ENCODE measurements at regions not wholly inside any gene's neighbourhood (a gene's known extent, or its start where the extent isn't known, plus 50 kb on each side); places are given as distances from the start of the nearest gene placed in this dataset.

DNA sequence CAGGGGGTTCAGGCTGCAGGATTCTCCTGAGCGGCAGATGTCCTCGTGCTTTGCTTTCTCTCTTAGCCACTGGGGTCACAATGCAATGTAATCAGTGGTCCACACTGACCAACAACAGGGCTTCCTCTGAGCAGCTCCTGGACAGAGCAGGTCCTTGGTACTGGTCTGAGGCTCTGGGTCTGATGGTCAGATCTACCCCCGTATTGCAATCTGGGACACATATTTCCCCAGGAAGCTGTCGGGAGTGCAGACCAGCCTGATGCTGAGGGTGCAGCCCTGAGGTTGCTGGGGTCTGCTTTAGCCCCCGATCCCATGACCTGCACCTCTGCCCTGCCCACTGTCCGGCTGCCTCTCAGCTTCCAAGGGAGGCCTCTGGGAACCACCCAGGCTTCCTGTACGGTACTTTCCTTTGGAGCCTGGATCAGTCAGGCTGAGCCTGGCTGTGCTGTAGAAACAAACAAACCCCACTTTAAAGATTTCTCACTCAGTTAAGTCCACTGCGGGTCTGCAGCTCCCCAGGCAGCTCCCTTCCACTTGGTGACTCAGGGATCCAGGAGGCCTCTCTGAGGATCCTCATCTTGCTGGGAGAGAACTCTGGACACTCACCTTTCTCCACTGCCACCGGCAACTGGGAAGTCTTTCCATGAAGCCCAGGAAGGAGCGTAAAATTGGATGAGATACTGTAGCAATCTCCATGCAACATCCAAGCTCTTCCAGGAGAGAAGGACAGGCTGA lies 1046.6 kb downstream of the TBC1D22A start:
- intact Hi-C loops (cut with DNase I), result no loop called here
- DNase-seq (ENCODE audit: low spot score), result no peak

DNA sequence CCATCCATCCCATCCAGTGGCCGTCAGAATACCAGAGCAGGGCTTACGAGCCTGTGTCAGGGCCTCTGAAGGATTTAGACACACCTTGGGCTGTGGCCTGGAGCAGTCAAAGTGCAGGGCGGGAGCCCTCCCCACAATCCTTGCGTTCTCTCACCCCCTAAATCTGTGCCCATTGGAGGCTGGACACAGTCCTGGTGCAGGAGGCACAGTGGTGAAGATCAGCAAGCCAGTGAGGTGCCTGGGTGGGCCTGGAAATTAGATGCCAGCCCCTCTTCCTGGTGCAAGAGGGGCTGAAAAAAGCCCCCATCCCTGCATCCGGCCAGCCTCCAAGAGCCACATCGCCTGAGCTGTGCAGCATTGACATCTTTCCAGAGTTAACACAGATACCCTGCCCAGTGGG lies 1045.8 kb downstream of the TBC1D22A start:
- DNase-seq (ENCODE audit: low spot score), result no peak
- intact Hi-C loops (cut with DNase I), result no loop called here

DNA sequence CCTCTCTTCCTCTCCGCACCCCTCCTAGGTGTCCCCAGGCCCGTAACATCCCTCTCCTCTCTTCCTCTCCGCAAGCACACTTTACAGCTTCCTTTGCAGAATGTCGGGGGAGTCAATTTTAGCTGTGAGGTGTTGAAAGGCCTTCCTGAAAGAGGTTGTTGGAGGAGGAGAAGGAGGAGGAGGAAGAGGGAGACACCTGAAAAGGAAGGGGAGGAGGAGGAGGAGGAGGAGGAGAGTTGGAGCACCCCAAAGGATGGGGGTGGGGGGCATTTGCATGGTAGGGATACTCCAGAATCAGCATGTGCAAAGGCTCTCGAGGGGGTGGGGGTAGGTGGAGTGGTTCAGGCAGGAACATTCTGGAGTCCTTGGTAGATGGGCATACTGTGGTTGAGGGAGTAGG lies 1045.1 kb downstream of the TBC1D22A start:
- intact Hi-C loops (cut with DNase I), result no loop called here
- no peak for DNase-seq (ENCODE audit: low spot score)

DNA sequence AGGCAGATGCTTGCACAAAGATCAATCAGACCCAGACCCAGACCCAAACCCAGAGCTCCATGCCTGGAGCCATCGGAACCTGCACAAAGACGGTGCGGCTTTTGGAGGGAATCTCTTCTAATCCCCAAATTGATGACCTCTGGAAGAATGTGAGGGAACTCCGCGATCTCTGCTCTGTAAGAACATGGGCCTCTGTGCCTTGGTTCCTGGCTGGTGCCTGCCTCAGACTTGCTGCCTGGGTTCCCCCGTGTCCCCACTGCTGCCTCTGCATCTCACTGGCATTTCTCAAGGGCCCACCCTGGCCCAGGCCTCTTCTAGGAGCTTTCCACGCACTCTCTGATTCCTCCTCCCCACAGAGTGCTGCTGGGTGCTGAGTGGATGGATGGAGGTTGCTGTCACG lies 1044.4 kb downstream of the TBC1D22A start:
- intact Hi-C loops (cut with DNase I), result no loop called here
- DNase-seq (ENCODE audit: low spot score), result no peak

DNA sequence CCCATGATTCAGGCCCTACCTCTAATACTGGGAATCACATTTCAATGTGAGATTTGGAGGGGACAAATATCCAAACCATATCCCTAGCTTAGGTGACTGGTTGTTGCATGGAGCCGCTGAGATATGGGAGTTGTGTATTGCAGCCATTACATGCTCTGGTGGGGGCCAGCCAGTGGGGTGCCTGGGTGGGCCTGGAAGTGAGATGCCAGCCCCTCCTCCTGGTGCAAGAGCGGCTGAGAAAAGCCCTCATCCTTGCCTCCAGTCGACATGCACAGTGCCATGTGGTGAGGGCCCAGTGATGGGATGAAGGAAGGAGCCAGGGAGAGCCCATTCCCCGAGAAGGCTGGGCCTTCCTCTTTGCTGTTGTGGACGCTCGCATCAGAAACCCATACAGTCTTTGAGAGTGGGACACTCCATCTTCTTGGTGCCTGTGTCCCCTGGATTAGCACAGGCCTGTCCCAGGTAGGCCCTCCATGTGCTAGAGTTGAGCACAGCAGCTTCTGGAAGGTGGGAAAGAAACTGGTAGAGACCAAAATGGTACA lies 1043.0 kb downstream of the TBC1D22A start:
- intact Hi-C loops (cut with DNase I), result no loop called here
- DNase-seq (ENCODE audit: low spot score), result no peak

DNA sequence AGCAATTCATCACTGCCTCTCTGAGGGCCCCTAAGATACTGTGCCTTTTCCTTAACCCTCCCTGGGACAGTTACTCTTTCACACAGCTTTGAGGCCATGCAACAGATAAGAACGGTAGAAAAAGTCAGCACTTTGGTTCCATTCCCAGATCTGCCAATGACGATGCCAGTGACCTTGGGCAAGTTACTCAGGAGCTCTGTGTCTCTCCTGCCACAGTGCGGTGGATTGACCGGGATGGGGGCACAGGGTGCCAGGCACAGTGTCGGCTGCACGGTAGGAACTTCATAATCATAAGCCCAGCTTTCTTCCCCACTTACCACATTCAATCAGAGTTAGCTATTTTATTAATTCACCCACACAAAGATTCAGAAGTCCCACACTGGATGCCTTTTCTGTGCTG lies 1041.8 kb downstream of the TBC1D22A start:
- peak; percentile 34 for DNase-seq (ENCODE audit: low spot score)
- intact Hi-C loops (cut with DNase I), result no loop called here

DNA sequence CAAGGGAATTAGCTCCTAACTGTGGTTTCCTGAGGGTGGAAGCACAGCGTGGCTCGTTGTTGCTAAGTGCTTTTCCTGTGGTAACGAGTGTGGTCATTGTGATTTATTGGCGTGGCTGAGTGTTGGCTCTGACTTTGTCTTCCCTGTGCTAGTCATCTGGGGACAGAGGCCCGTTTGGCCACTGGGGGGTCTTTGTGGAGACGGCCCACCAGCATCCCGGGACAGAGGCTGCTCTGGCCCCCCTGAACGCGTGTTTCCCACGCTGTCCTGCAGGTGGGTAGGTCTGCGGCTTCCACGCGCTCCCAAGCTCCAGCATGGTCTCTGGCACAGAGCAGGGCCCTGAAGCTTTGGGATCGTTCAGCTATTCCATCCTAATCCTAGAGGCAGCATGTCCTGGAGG lies 1040.0 kb downstream of the TBC1D22A start:
- no peak for DNase-seq (ENCODE audit: low spot score)
- intact Hi-C loops (cut with DNase I), result no loop called here

DNA sequence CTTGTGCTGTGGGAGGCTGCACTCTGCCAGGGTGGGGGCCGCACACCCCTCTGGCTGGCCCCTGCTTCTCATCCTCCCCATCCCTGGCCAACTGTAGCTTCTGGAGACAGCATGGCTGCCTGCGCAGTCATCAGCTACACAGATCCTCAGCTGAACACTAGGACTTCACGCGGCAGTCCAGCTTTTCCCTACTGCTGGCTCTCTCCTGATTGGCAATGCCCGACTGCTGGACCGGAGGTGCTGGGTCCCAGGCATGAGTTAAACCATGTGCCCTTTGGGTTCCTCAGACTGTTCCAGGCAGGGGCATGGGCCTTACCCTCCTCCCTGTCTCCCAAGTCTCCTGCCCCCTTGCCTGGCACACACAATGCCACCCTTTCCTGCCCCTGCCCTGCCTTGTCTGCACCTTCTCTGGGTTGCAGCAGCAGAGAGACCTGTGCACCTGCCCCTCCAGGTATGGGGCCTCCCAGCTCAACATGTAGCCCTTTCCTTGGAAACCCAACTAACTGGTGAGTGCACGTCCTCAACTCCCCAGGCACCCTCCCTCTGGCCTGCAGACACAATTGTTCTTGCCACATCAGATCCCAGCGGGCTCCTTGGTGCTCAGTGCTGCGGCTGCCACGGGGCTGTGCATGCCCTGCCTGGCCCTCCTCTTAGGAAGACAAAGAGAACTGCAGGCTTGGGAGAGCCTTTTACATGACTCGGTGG lies 1039.2 kb downstream of the TBC1D22A start:
- intact Hi-C loops (cut with DNase I), result no loop called here

DNA sequence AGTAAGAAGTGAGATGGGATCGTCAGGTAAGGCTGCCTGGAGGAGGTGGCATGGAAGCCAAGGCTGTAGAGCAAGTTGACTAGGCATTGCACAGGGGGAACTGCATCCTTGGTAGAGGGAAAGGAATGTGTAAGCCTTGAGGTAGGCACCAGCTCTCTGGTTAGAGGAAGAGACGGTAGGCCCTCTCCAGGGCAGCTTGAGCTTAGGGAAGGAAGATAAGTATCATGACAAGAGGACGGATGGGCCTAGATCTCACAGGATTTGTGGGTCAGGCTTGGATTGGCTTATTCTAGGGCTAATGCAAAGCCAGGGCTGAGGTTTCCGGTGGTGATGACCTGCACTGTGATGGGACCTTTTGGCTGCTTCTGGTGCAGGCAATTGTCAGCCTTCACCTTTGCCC lies 1035.8 kb downstream of the TBC1D22A start:
- DNase-seq (ENCODE audit: low spot score), result no peak
- intact Hi-C loops (cut with DNase I), result no loop called here

More for the DNA sequence above, 1039.2 kb downstream of the TBC1D22A start:
- DNase-seq (ENCODE audit: low spot score), result no peak

DNA sequence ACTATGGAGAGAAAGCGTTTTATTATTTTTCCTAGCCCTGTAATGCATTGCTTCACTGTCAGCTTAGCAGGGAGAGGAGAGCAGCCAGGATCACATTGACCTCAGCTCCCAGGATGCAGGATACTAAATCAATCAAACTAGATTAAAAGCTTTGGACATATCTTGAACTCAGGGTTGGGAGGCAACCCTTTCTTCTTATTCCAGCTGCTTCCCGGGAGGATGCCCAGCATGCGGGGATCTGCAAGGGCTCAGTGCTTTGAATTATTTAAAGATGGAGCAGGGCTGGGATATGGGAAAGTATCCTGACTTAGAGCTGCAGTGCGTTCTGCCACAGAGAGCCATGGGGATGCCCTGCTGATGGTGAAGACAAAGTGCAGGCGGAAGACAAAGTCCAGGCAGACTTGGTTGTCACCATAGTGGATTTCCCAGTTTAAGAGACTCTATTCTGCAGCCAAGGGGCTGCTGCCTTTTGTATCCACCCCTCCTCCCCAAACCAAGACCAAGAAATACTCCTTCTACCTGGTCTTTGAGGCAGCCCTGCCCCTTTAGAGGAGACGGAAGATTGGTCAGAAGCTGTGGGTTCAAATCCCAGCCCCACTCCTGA lies 1035.0 kb downstream of the TBC1D22A start:
- no peak for DNase-seq (ENCODE audit: low spot score)
- intact Hi-C loops (cut with DNase I), result no loop called here

DNA sequence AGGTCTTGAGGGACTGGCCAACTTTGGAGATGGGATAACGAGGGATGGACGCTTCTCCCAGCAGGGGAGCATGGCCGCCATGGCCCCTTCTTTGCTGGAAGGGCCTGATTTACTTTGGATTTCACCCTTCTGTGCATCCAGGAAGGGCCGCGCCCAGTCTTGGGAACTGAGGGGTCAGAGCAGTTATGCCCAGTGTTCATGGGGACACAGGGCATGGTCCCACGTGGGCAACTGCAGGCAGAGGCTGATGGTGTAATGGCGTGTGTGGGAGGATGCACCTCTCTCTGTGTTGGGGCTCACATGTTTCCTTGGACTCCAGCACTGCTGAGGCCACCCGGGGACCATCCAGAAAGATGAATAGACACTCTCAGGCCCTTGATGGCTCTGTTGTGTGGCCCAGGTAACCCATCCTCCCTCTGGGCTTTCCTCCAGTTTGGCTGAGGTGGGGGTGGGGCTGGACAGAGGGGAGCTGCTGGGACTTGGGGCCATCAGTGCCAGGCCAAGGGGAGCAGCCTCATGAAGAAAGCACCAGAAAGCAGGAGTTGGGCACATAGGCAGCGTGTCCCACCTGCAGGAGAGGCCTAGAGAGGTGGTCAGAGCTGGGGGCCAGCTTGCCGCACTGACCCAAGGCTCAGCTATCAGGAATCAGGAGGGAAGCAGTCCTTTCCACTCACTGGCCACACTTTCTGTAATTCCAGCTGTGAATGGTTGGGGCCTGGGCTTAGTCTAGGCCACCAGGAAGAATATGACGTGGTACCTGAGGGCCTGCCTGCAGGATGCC lies 1033.9 kb downstream of the TBC1D22A start:
- intact Hi-C loops (cut with DNase I), result no loop called here
- DNase-seq (ENCODE audit: low spot score), result peak; percentile 66

DNA sequence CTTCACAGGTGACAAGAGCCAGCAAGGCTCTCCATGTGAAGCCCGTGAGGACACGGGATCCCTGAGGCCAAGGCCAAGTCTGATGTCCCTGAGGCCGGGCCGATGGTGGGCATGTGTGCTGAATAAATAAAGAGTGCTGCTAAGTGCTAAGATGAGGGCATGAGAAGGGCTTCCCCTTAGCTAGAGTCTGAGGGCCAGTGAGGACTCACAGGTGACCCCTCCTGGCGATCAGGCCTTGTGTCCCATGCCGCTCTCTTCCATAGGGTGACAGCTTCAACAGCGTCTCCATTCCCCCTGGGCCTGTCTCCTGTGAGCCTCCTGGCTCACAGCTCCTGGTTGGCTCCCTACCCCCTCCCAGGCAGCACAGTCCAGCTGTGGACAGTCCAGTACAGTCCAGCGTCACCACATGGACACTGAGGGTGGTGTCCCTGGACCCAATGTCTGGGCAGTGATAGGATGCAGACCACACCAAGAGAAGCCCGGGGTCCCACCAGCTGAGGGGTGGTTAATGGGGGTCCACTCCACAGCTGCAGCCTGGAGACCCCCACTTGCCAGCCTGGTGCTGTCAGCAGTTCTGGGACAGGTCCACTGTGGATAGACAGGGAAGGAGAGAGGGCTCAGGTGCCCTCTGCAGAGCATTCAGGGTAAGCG lies 1033.2 kb downstream of the TBC1D22A start:
- intact Hi-C loops (cut with DNase I), result no loop called here
- peak; percentile 45 for DNase-seq (ENCODE audit: low spot score)

DNA sequence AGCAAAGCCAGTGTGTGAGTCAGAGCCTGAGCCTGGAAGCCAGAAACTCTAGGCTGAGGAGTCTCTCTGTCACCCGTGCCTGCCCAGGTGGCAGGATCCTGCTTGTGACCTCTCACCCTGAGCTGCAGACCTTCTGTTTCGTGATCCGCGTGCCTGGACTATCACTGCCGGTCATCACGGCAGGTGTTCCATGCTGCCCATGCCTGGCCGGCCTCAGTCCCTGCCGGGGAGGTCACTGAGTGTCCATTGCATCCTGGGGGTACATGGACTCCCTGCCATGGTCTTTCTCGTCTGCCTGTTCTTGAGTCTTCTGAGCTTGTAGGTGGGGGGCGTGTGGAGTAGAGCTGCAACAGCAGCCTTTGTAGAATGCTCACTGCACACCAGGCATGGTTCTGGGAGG lies 1032.4 kb downstream of the TBC1D22A start:
- intact Hi-C loops (cut with DNase I), result no loop called here
- DNase-seq (ENCODE audit: low spot score), result peak; percentile 34

DNA sequence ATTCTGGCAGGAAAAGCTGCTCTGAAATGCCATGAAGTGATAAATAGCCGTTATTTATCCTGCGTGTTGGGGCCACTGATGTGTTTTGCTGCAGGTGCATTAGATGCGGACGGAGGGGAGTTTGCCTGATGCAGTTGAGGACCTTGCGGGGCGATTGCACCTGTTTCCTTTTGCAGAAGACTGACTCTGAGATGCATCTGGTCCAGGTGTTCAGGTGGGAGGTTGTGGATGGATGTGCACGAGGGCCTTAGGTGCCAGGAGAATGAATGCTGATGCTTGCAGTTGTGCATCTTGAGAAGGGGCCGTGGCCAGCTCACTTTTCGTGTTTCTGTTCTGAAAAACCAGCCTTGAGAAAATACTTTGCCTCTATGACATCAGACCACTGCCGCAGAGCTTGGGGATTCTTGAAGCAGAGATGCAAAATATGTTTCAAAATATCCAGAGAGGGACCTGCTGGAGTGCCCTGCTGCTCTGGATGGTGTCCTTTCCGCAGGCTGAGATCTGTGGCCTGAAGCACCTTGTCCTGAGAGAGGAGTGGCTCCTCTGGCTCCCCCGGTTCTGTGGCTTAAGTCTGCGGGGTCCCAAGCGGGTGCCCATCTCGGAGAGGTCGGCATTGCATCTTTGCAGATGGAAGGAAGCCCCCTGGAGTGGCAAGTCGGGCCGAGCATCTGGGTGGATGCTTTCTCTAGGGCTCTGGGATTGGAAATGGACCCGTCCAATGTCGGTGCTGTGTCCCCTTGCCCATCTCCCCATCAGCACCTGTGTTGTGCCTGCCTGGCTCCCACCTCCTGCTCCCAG lies 1031.1 kb downstream of the TBC1D22A start:
- intact Hi-C loops (cut with DNase I), result no loop called here
- DNase-seq (ENCODE audit: low spot score), result peak; percentile 68

DNA sequence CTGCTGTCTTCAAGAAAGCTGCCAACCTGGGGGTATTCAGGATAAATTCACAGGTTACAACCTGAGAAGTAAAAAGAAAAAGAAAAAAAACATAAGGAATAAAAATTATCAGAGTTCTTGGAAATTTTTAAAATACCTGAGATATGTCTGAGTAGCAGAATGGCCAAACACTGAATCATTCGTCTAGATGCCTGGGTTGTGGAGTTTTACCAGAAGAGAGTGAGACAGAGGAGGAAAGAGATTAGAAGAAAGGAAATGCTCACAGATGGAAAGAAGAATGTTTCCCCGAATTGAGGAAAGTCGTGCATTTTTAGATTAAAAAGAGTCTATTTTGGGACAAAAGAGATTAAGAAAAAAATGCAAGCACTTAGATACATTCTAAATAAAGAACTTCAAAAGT lies 1026.7 kb downstream of the TBC1D22A start:
- intact Hi-C loops (cut with DNase I), result no loop called here
- DNase-seq (ENCODE audit: low spot score), result no peak

DNA sequence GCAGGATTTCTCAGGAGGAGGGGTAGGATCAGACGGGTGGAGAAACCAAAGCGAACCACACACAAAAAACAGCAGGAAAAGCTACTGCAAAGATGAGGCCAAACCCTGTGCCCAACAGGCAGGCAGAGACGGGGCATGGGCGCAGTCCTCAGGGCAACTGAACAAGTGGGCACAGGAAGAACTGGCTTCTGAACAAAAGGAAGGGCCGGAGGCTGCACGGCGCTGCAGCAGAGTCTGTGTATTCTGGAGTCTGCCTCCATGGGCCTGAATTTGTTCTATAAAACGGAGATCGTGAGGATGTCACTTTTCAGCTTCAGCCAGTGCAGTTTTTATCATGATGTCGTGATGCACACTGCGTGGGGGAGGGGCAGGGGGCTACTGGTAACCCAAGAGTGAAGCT lies 1026.0 kb downstream of the TBC1D22A start:
- intact Hi-C loops (cut with DNase I), result no loop called here
- DNase-seq (ENCODE audit: low spot score), result peak; percentile 65

DNA sequence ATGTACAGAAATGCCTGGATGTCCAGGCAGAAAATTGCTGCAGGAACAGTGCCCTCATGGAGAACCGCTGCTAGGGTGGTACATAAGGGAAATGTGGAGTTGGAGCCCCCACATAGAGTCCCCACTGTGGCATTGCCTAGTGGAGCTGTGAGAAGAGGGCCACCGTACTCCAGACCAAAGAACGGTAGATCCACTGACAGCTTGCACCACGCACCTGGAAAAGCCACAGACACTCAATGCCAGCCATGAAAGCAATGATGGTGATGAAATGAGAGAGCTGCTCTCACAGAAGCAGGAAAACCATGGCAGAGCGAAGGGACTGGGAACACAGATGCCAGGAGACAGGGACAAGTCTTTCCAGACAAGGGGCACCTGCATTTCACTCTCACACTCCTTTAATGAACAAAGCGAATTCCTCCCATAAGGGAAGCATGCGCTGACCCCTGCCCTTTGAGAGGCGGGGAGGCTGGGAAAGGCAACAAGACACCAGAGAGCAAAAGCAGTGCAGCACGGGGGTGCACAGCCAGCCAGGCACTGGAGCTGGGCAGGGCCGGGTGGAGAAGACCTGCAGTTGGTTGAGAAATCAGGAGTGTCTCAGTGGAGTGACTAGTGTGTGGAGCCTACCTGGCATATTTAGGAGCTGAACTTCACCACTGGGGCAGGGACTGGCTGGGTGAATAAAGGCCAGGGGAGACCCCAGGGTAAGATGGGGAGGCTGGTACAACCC lies 1025.2 kb downstream of the TBC1D22A start:
- DNase-seq (ENCODE audit: low spot score), result peak; percentile 49
- intact Hi-C loops (cut with DNase I), result no loop called here
